Neural progenitor cell (in vitro differentiated cells): ENCODE measurements at regions not wholly inside any gene's neighbourhood (a gene's known extent, or its start where the extent isn't known, plus 50 kb on each side); places are given as distances from the start of the nearest gene placed in this dataset.
A peak's percentile ranks its signal among the peaks of the same experiment; 100 is the strongest.

Experiments
- DNase-seq: peaks from one replicate; pipeline ENCODE4 v3.0.0-alpha.2; 2016; ENCODE audit warnings: low spot score
- H2AFZ ChIP-seq: fragments of 200-600 bp; sonication (generic); replicated peaks from 2 replicates; pipeline ENCODE4 v1.6.1; 2016; ENCODE audit warnings: antibody characterized with exemption
- H3F3A ChIP-seq: fragments of 200-600 bp; sonication (generic); 2 replicates; pipeline ENCODE4 v1.6.1; 2016; ENCODE audit warnings: antibody characterized with exemption, low read depth
- H3K27ac ChIP-seq: fragments of 200-600 bp; sonication (generic); 2 replicates; pipeline ENCODE4 v1.5.1; 2016; ENCODE audit warnings: mild to moderate bottlenecking
- H3K27me3 ChIP-seq: fragments of 200-600 bp; sonication (generic); 2 replicates; pipeline ENCODE4 v1.6.1; 2016; ENCODE audit warnings: mild to moderate bottlenecking, moderate library complexity
- H3K36me3 ChIP-seq: fragments of 200-600 bp; sonication (generic); 2 replicates; pipeline ENCODE4 v1.5.1; 2016
- H3K4me1 ChIP-seq: fragments of 200-600 bp; sonication (generic); 2 replicates; pipeline ENCODE4 v1.6.1; 2016; ENCODE audit warnings: mixed run types
- H3K4me2 ChIP-seq: fragments of 200-600 bp; sonication (generic); 2 replicates; pipeline ENCODE4 v1.6.1; 2016
- H3K4me3 ChIP-seq: fragments of 200-600 bp; sonication (generic); 2 replicates; pipeline ENCODE4 v1.5.1; 2016
- H3K79me2 ChIP-seq: fragments of 200-600 bp; sonication (generic); 2 replicates; pipeline ENCODE4 v1.6.1; 2016; ENCODE audit warnings: low read depth
- H3K9ac ChIP-seq: fragments of 200-600 bp; sonication (generic); 2 replicates; pipeline ENCODE4 v1.6.1; 2016
- H3K9me3 ChIP-seq: fragments of 200-600 bp; sonication (generic); 2 replicates; pipeline ENCODE4 v1.5.1; 2016; ENCODE audit warnings: low read depth
- H4K20me1 ChIP-seq: fragments of 200-600 bp; sonication (generic); 2 replicates; pipeline ENCODE4 v1.6.1; 2016; ENCODE audit warnings: low read depth
- H3K27ac Mint-ChIP-seq: 3 replicates; pipeline ENCODE4 v1.8.0; 2021; ENCODE audit warnings: mixed read lengths
- H3K27me3 Mint-ChIP-seq: 2 replicates; pipeline ENCODE4 v1.8.0; 2022; ENCODE audit warnings: low read depth, mild to moderate bottlenecking, inconsistent platforms, moderate library complexity, mixed read lengths; ENCODE audit not compliant: insufficient read depth
- H3K36me3 Mint-ChIP-seq: 3 replicates; pipeline ENCODE4 v1.8.0; 2021; ENCODE audit warnings: mixed read lengths
- H3K4me1 Mint-ChIP-seq: 3 replicates; pipeline ENCODE4 v1.8.0; 2021; ENCODE audit warnings: mixed read lengths
- H3K4me3 Mint-ChIP-seq: 3 replicates; pipeline ENCODE4 v1.8.0; 2021; ENCODE audit warnings: mild to moderate bottlenecking, moderate library complexity, mixed read lengths
- H3K9me3 Mint-ChIP-seq: 3 replicates; pipeline ENCODE4 v1.8.0; 2020; ENCODE audit warnings: mixed read lengths
- CTCF ChIP-seq: fragments of 200-600 bp; sonication (generic); IDR thresholded peaks from 2 replicates; pipeline ENCODE4 v1.5.1; 2017; ENCODE audit warnings: antibody characterized with exemption, mild to moderate bottlenecking
- EZH2 ChIP-seq: fragments of 200-600 bp; sonication (generic); IDR thresholded peaks from 2 replicates; pipeline ENCODE4 v1.6.1; 2017; ENCODE audit warnings: antibody characterized with exemption, mild to moderate bottlenecking, moderate library complexity
- EZH2phosphoT487 ChIP-seq: fragments of 200-600 bp; sonication (generic); IDR thresholded peaks from 2 replicates; pipeline ENCODE4 v1.6.1; 2017; ENCODE audit warnings: antibody characterized with exemption

DNA sequence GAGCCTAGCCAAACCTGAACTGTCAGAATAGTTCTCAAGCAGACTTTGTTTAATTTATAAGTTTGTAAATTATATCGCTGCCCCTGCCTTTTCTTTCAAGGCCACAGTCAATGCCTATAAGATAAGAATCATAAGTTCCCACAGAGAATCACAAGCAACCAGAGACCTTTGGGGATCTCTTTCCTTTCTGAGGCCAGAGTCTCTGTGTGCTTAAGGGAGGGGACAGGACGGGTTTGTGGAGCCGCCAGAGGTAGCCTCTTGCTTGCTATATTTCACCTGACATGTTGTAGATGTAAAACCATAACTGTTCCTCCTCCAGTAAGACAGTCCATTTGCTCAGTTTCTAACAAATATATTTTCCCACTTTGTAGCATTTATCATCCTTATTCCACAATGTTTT lies 458.8 kb downstream of the RFC3 start:
- Histone ChIP-seq H3F3A (no peaks in the 10 kb centered on the region), H3K4me2 (no peak overlapping the region), H2AFZ (no peak overlapping the region), H3K4me1 (no peaks in the 10 kb centered on the region), H3K4me3 (no peak overlapping the region), H3K36me3 (no peaks in the 10 kb centered on the region), H3K27me3 (no peaks in the 10 kb centered on the region), H4K20me1 (no peaks in the 10 kb centered on the region), H3K79me2 (no peaks in the 10 kb centered on the region), H3K9ac (no peak overlapping the region), H3K27ac (no peak overlapping the region), H3K9me3 (no peaks in the 10 kb centered on the region)
- no peak for TF ChIP-seq CTCF
- TF ChIP-seq EZH2: no peak
- no peak for TF ChIP-seq EZH2phosphoT487
- Mint-ChIP-seq H3K36me3 (no peaks in the 10 kb centered on the region), H3K4me1 (no peaks in the 10 kb centered on the region), H3K27ac (no peak overlapping the region), H3K9me3 (no peaks in the 10 kb centered on the region), H3K27me3 (no peaks in the 10 kb centered on the region), H3K4me3 (no peak overlapping the region)
- no peak for DNase-seq

DNA sequence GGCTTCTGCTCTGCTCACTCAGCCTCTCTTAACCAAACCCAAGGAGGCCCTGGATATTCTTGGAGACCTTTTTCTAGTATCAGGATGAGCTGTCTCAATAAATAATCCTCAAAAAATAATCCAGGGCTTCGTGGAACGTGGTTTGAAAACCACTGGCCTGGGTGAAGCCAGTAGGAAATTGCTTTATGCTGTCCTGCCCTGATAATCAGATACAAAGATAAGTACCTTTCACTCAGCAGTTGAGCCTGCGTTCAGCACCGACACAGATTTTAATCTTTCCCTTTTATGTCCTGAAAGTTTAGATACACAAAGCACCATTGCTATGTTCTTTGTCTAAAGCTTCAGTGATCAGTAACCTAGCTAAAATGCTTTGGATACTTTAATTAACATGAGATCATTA lies 460.0 kb downstream of the RFC3 start:
- Histone ChIP-seq H3K36me3 (no peaks in the 10 kb centered on the region), H3K79me2 (no peaks in the 10 kb centered on the region), H3K4me3 (no peak overlapping the region), H2AFZ (no peak overlapping the region), H4K20me1 (no peaks in the 10 kb centered on the region), H3K9me3 (no peaks in the 10 kb centered on the region), H3K27ac (no peak overlapping the region), H3K9ac (no peak overlapping the region), H3F3A (no peaks in the 10 kb centered on the region), H3K4me1 (no peaks in the 10 kb centered on the region), H3K27me3 (no peaks in the 10 kb centered on the region), H3K4me2 (no peak overlapping the region)
- H3K27me3 Mint-ChIP-seq: no peaks in the 10 kb centered on the region
- H3K9me3 Mint-ChIP-seq: no peaks in the 10 kb centered on the region
- H3K36me3 Mint-ChIP-seq: no peaks in the 10 kb centered on the region
- no peak overlapping the region for H3K27ac Mint-ChIP-seq
- no peak overlapping the region for H3K4me3 Mint-ChIP-seq
- DNase-seq: no peak
- TF ChIP-seq CTCF: no peak
- TF ChIP-seq EZH2phosphoT487: no peak
- no peak for TF ChIP-seq EZH2
- H3K4me1 Mint-ChIP-seq: no peaks in the 10 kb centered on the region

DNA sequence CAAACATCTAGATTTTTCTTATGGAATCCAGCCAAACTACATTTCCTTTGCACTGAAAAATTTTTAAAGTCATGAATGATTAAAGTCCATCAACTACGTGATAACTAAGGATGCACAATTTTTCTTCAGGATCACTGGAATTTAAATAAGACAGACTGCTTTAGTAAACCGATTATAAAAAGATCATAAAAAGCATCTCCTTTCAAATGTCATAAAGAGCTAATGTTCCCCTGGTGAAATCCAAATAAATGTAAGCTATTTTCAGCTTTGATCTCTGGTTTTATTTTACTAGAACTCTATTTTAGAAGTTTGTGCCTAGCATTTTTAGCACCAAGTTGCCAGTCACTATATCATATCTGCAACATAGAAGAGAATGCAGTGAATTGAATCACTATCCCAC lies 460.8 kb downstream of the RFC3 start:
- no peak overlapping the region for H3K4me3 Mint-ChIP-seq
- TF ChIP-seq CTCF: no peak
- TF ChIP-seq EZH2phosphoT487: no peak
- no peak for TF ChIP-seq EZH2
- H3K36me3 Mint-ChIP-seq: no peaks in the 10 kb centered on the region
- H3K36me3 ChIP-seq: no peaks in the 10 kb centered on the region
- no peaks in the 10 kb centered on the region for H4K20me1 ChIP-seq
- H3K9me3 ChIP-seq: no peaks in the 10 kb centered on the region
- peaks cover 5% of the 10 kb centered on the region for H3K9me3 Mint-ChIP-seq
- no peaks in the 10 kb centered on the region for H3K79me2 ChIP-seq
- H3K27ac Mint-ChIP-seq: no peak overlapping the region
- no peak overlapping the region for H3K4me3 ChIP-seq
- H3F3A ChIP-seq: no peaks in the 10 kb centered on the region
- DNase-seq: no peak
- H3K4me1 Mint-ChIP-seq: no peaks in the 10 kb centered on the region
- no peak overlapping the region for H3K4me2 ChIP-seq
- H3K27ac ChIP-seq: no peak overlapping the region
- H3K27me3 Mint-ChIP-seq: no peaks in the 10 kb centered on the region
- no peak overlapping the region for H2AFZ ChIP-seq
- no peak overlapping the region for H3K9ac ChIP-seq
- H3K27me3 ChIP-seq: no peaks in the 10 kb centered on the region
- H3K4me1 ChIP-seq: no peaks in the 10 kb centered on the region

DNA sequence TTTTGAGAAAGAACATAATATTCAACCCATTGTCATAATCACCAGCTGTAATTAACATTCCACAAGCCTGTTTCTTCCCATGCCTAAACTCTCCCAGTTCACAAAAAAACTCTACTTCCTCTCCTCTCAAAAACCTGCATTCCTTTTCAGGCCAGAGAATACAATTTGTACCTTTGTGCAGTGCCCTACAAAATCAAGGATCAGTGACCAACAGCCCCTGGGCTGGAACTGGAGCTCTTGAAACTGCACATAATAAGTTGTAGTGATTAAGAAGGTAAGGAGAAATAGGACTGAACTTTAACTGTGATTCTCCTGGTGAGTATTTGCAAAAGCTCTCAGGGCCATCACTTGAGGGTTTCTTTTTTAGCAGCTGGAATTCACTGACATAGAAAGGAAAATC lies 472.7 kb downstream of the RFC3 start:
- no peak overlapping the region for H3K27ac Mint-ChIP-seq
- no peaks in the 10 kb centered on the region for H3F3A ChIP-seq
- H3K79me2 ChIP-seq: no peaks in the 10 kb centered on the region
- H3K4me3 ChIP-seq: no peak overlapping the region
- H3K9me3 ChIP-seq: no peaks in the 10 kb centered on the region
- no peak overlapping the region for H3K9ac ChIP-seq
- no peaks in the 10 kb centered on the region for H4K20me1 ChIP-seq
- no peaks in the 10 kb centered on the region for H3K4me1 Mint-ChIP-seq
- H3K27me3 ChIP-seq: no peaks in the 10 kb centered on the region
- H3K4me1 ChIP-seq: peaks cover 6% of the 10 kb centered on the region
- no peak overlapping the region for H2AFZ ChIP-seq
- no peak overlapping the region for H3K4me3 Mint-ChIP-seq
- TF ChIP-seq EZH2: no peak
- TF ChIP-seq CTCF: no peak
- no peaks in the 10 kb centered on the region for H3K27me3 Mint-ChIP-seq
- no peak overlapping the region for H3K4me2 ChIP-seq
- DNase-seq: peak; percentile 6
- no peaks in the 10 kb centered on the region for H3K9me3 Mint-ChIP-seq
- no peaks in the 10 kb centered on the region for H3K36me3 ChIP-seq
- peak overlapping the region; percentile 24 for H3K27ac ChIP-seq
- no peaks in the 10 kb centered on the region for H3K36me3 Mint-ChIP-seq
